ENCODE measurements at regions not wholly inside any gene's neighbourhood (a gene's known extent, or its start where the extent isn't known, plus 50 kb on each side); places are given as distances from the start of the nearest gene placed in this dataset.

- no peak overlapping the region for H3K4me3 ChIP-seq (ENCODE audit: low read length in 2 of 2)
- no peaks in the 10 kb centered on the region for H3K4me1 ChIP-seq (ENCODE audit: control insufficient read depth in 1 of 2, insufficient read depth in 2 of 2, low read length in 2 of 2)
- H3K27ac ChIP-seq (ENCODE audit: low read depth in 1 of 2, low read length in 2 of 2): no peak overlapping the region
- intact Hi-C loops (cut with DNase I): no loop called here
- no peaks in the 10 kb centered on the region for H3K9me3 ChIP-seq (ENCODE audit: control insufficient read depth, low read length)
- H3K27me3 ChIP-seq (ENCODE audit: control insufficient read depth in 1 of 2, insufficient read depth in 2 of 2, low read length in 1 of 2): no peaks in the 10 kb centered on the region
- no peaks in the 10 kb centered on the region for H3K36me3 ChIP-seq (ENCODE audit: control insufficient read depth in 1 of 2, insufficient read depth in 2 of 2, low read length in 1 of 2)
- no peak for DNase-seq
- no peak for ATAC-seq (ENCODE audit: low FRiP score)
These were observed 266.2 kb downstream of the UTP18 start for GRCh38 chr17:51526507-51526906.

GRCh38 chr17:51527225-51527982, 267.1 kb downstream of the UTP18 start:
- no peak for DNase-seq
- H3K9me3 ChIP-seq (ENCODE audit: control insufficient read depth, low read length): no peaks in the 10 kb centered on the region
- WGBS, 2 donors: 76 to 82% methylated on average over 9 of the region's 9 CpGs
- no peak overlapping the region for H3K27ac ChIP-seq (ENCODE audit: low read depth in 1 of 2, low read length in 2 of 2)
- H3K36me3 ChIP-seq (ENCODE audit: control insufficient read depth in 1 of 2, insufficient read depth in 2 of 2, low read length in 1 of 2): no peaks in the 10 kb centered on the region
- no peaks in the 10 kb centered on the region for H3K4me1 ChIP-seq (ENCODE audit: control insufficient read depth in 1 of 2, insufficient read depth in 2 of 2, low read length in 2 of 2)
- no peaks in the 10 kb centered on the region for H3K27me3 ChIP-seq (ENCODE audit: control insufficient read depth in 1 of 2, insufficient read depth in 2 of 2, low read length in 1 of 2)
- ATAC-seq (ENCODE audit: low FRiP score): no peak
- H3K4me3 ChIP-seq (ENCODE audit: low read length in 2 of 2): no peak overlapping the region
- intact Hi-C loops (cut with DNase I): no loop called here

- no peaks in the 10 kb centered on the region for H3K36me3 ChIP-seq (ENCODE audit: control insufficient read depth in 1 of 2, insufficient read depth in 2 of 2, low read length in 1 of 2)
- H3K4me1 ChIP-seq (ENCODE audit: control insufficient read depth in 1 of 2, insufficient read depth in 2 of 2, low read length in 2 of 2): no peaks in the 10 kb centered on the region
- ATAC-seq (ENCODE audit: low FRiP score): no peak
- H3K4me3 ChIP-seq (ENCODE audit: low read length in 2 of 2): no peak overlapping the region
- intact Hi-C loops (cut with DNase I): no loop called here
- no peaks in the 10 kb centered on the region for H3K9me3 ChIP-seq (ENCODE audit: control insufficient read depth, low read length)
- no peaks in the 10 kb centered on the region for H3K27me3 ChIP-seq (ENCODE audit: control insufficient read depth in 1 of 2, insufficient read depth in 2 of 2, low read length in 1 of 2)
- no peak overlapping the region for H3K27ac ChIP-seq (ENCODE audit: low read depth in 1 of 2, low read length in 2 of 2)
- 64 to 69% methylated on average over 6 of the region's 6 CpGs for WGBS, 2 donors
- no peak for DNase-seq
These were observed 267.8 kb downstream of the UTP18 start for GRCh38 chr17:51528111-51528510.

- H3K27ac ChIP-seq (ENCODE audit: low read depth in 1 of 2, low read length in 2 of 2): no peak overlapping the region
- H3K36me3 ChIP-seq (ENCODE audit: control insufficient read depth in 1 of 2, insufficient read depth in 2 of 2, low read length in 1 of 2): no peaks in the 10 kb centered on the region
- intact Hi-C loops (cut with DNase I): loop anchor here (10.0 kb wide), 1 partner anchor 238 kb away; no protein-coding TSS in a partner anchor
- no peaks in the 10 kb centered on the region for H3K4me1 ChIP-seq (ENCODE audit: control insufficient read depth in 1 of 2, insufficient read depth in 2 of 2, low read length in 2 of 2)
- no peaks in the 10 kb centered on the region for H3K27me3 ChIP-seq (ENCODE audit: control insufficient read depth in 1 of 2, insufficient read depth in 2 of 2, low read length in 1 of 2)
- no peak for DNase-seq
- H3K4me3 ChIP-seq (ENCODE audit: low read length in 2 of 2): no peak overlapping the region
- no peaks in the 10 kb centered on the region for H3K9me3 ChIP-seq (ENCODE audit: control insufficient read depth, low read length)
- ATAC-seq (ENCODE audit: low FRiP score): no peak
- 65 to 77% methylated on average over 3 of the region's 3 CpGs for WGBS, 2 donors
These were observed 272.9 kb downstream of the UTP18 start for GRCh38 chr17:51533219-51533618.

- intact Hi-C loops (cut with DNase I): loop anchor here (10.0 kb wide), 1 partner anchor 239 kb away; no protein-coding TSS in a partner anchor
- ATAC-seq (ENCODE audit: low FRiP score) (no peak), DNase-seq (no peak)
- Histone ChIP-seq H3K27me3 (ENCODE audit: control insufficient read depth in 1 of 2, insufficient read depth in 2 of 2, low read length in 1 of 2) (no peaks in the 10 kb centered on the region), H3K9me3 (ENCODE audit: control insufficient read depth, low read length) (no peaks in the 10 kb centered on the region), H3K4me1 (ENCODE audit: control insufficient read depth in 1 of 2, insufficient read depth in 2 of 2, low read length in 2 of 2) (no peaks in the 10 kb centered on the region), H3K27ac (ENCODE audit: low read depth in 1 of 2, low read length in 2 of 2) (no peak overlapping the region), H3K4me3 (ENCODE audit: low read length in 2 of 2) (no peak overlapping the region), H3K36me3 (ENCODE audit: control insufficient read depth in 1 of 2, insufficient read depth in 2 of 2, low read length in 1 of 2) (no peaks in the 10 kb centered on the region)
- 48 to 64% methylated on average over 3 of the region's 3 CpGs for WGBS, 2 donors
These were observed 273.5 kb downstream of the UTP18 start for GRCh38 chr17:51533821-51534220.

- Histone ChIP-seq H3K36me3 (ENCODE audit: control insufficient read depth in 1 of 2, insufficient read depth in 2 of 2, low read length in 1 of 2) (no peaks in the 10 kb centered on the region), H3K4me1 (ENCODE audit: control insufficient read depth in 1 of 2, insufficient read depth in 2 of 2, low read length in 2 of 2) (no peaks in the 10 kb centered on the region), H3K9me3 (ENCODE audit: control insufficient read depth, low read length) (no peaks in the 10 kb centered on the region), H3K27me3 (ENCODE audit: control insufficient read depth in 1 of 2, insufficient read depth in 2 of 2, low read length in 1 of 2) (no peaks in the 10 kb centered on the region), H3K4me3 (ENCODE audit: low read length in 2 of 2) (no peak overlapping the region), H3K27ac (ENCODE audit: low read depth in 1 of 2, low read length in 2 of 2) (no peak overlapping the region)
- intact Hi-C loops (cut with DNase I): loop anchor here (10.0 kb wide), 1 partner anchor 242 kb away; no protein-coding TSS in a partner anchor
- ATAC-seq (ENCODE audit: low FRiP score) (no peak), DNase-seq (no peak)
- 73 to 77% methylated on average over 7 of the region's 7 CpGs for WGBS, 2 donors
These were observed 276.3 kb downstream of the UTP18 start for GRCh38 chr17:51536627-51537026.

- Histone ChIP-seq H3K27me3 (ENCODE audit: control insufficient read depth in 1 of 2, insufficient read depth in 2 of 2, low read length in 1 of 2) (no peaks in the 10 kb centered on the region), H3K4me1 (ENCODE audit: control insufficient read depth in 1 of 2, insufficient read depth in 2 of 2, low read length in 2 of 2) (no peaks in the 10 kb centered on the region), H3K27ac (ENCODE audit: low read depth in 1 of 2, low read length in 2 of 2) (no peak overlapping the region), H3K9me3 (ENCODE audit: control insufficient read depth, low read length) (no peaks in the 10 kb centered on the region), H3K4me3 (ENCODE audit: low read length in 2 of 2) (no peak overlapping the region), H3K36me3 (ENCODE audit: control insufficient read depth in 1 of 2, insufficient read depth in 2 of 2, low read length in 1 of 2) (no peaks in the 10 kb centered on the region)
- WGBS, 2 donors: 79 to 84% methylated on average over 7 of the region's 7 CpGs
- DNase-seq (no peak), ATAC-seq (ENCODE audit: low FRiP score) (no peak)
- intact Hi-C loops (cut with DNase I): loop anchor here (10.0 kb wide), 1 partner anchor 243 kb away; no protein-coding TSS in a partner anchor
These were observed 277.7 kb downstream of the UTP18 start for GRCh38 chr17:51537996-51538550.

- no peaks in the 10 kb centered on the region for H3K9me3 ChIP-seq (ENCODE audit: control insufficient read depth, low read length)
- DNase-seq (no peak), ATAC-seq (ENCODE audit: low FRiP score) (no peak)
- no peaks in the 10 kb centered on the region for H3K36me3 ChIP-seq (ENCODE audit: control insufficient read depth in 1 of 2, insufficient read depth in 2 of 2, low read length in 1 of 2)
- H3K4me1 ChIP-seq (ENCODE audit: control insufficient read depth in 1 of 2, insufficient read depth in 2 of 2, low read length in 2 of 2): no peaks in the 10 kb centered on the region
- intact Hi-C loops (cut with DNase I): no loop called here
- H3K27me3 ChIP-seq (ENCODE audit: control insufficient read depth in 1 of 2, insufficient read depth in 2 of 2, low read length in 1 of 2): no peaks in the 10 kb centered on the region
- H3K4me3 ChIP-seq (ENCODE audit: low read length in 2 of 2): no peak overlapping the region
- H3K27ac ChIP-seq (ENCODE audit: low read depth in 1 of 2, low read length in 2 of 2): no peak overlapping the region
- WGBS, 2 donors: 79 to 80% methylated on average over 6 of the region's 6 CpGs
These were observed 279.8 kb downstream of the UTP18 start for GRCh38 chr17:51540151-51540550.

- Histone ChIP-seq H3K9me3 (ENCODE audit: control insufficient read depth, low read length) (no peaks in the 10 kb centered on the region), H3K36me3 (ENCODE audit: control insufficient read depth in 1 of 2, insufficient read depth in 2 of 2, low read length in 1 of 2) (no peaks in the 10 kb centered on the region), H3K27ac (ENCODE audit: low read depth in 1 of 2, low read length in 2 of 2) (no peak overlapping the region), H3K27me3 (ENCODE audit: control insufficient read depth in 1 of 2, insufficient read depth in 2 of 2, low read length in 1 of 2) (no peaks in the 10 kb centered on the region), H3K4me3 (ENCODE audit: low read length in 2 of 2) (no peak overlapping the region), H3K4me1 (ENCODE audit: control insufficient read depth in 1 of 2, insufficient read depth in 2 of 2, low read length in 2 of 2) (no peaks in the 10 kb centered on the region)
- ATAC-seq (ENCODE audit: low FRiP score) (no peak), DNase-seq (no peak)
- intact Hi-C loops (cut with DNase I): no loop called here
- WGBS, 2 donors: 22 to 26% methylated on average over 3 of the region's 3 CpGs
These were observed 280.9 kb downstream of the UTP18 start for GRCh38 chr17:51541215-51541614.

All from aorta (tissue), 5 donors.